OCI-LY3 (cell line): ENCODE measurements at regions not wholly inside any gene's neighbourhood (a gene's known extent, or its start where the extent isn't known, plus 50 kb on each side); places are given as distances from the start of the nearest gene placed in this dataset.

Source experiments
- H2AFZ ChIP-seq: fragments of 200-600, 300-600 bp; shearing (Covaris generic); 2 replicates; pipeline ENCODE4 v1.6.0; 2014; ENCODE audit warnings: antibody characterized with exemption, low read depth, low read length
- H3K27ac ChIP-seq: fragments of 200-600, 300-600 bp; sonication (generic); 2 replicates; pipeline ENCODE4 v1.5.1; 2014; ENCODE audit warnings: mild to moderate bottlenecking, low read length, moderate library complexity, mixed read lengths
- H3K27me3 ChIP-seq: fragments of 200-600, 300-600 bp; sonication (generic); 2 replicates; pipeline ENCODE4 v1.6.1; 2014; ENCODE audit warnings: low read depth, low read length, mixed read lengths
- H3K36me3 ChIP-seq: fragments of 200-600, 300-600 bp; sonication (generic); replicated peaks from 2 replicates; pipeline ENCODE3; 2014; ENCODE audit warnings: low read depth, low read length, mixed read lengths
- H3K4me1 ChIP-seq: fragments of 300-600, 200-600 bp; sonication (generic); 2 replicates; pipeline ENCODE4 v1.6.1; 2014; ENCODE audit warnings: low read length, mixed read lengths
- H3K4me2 ChIP-seq: fragments of 200-600, 300-600 bp; sonication (generic); 2 replicates; pipeline ENCODE4 v1.6.1; 2014; ENCODE audit warnings: low read length, mixed read lengths
- H3K4me3 ChIP-seq: fragments of 300-600, 200-600 bp; sonication (generic); 2 replicates; pipeline ENCODE4 v1.5.1; 2014; ENCODE audit warnings: antibody characterized with exemption, mild to moderate bottlenecking, low read length, moderate library complexity
- H3K79me2 ChIP-seq: fragments of 300-600, 200-600 bp; shearing (Covaris generic); 2 replicates; pipeline ENCODE4 v1.6.1; 2014; ENCODE audit warnings: mild to moderate bottlenecking, low read length, mixed read lengths
- H3K9ac ChIP-seq: fragments of 300-600, 200-600 bp; shearing (Covaris generic); 2 replicates; pipeline ENCODE4 v1.6.0; 2014; ENCODE audit warnings: mild to moderate bottlenecking, low read length, moderate library complexity
- H3K9me3 ChIP-seq: fragments of 200-600, 300-600 bp; shearing (Covaris generic); 2 replicates; pipeline ENCODE4 v1.6.1; 2014; ENCODE audit warnings: low read length, mixed read lengths; ENCODE audit not compliant: insufficient read depth
- H4K20me1 ChIP-seq: fragments of 200-600, 300-600 bp; sonication (generic); 2 replicates; pipeline ENCODE4 v1.6.1; 2016; ENCODE audit warnings: low read length, mixed read lengths; ENCODE audit not compliant: insufficient read depth
- EZH2phosphoT487 ChIP-seq: fragments of 200-600 bp; shearing (Covaris generic); IDR thresholded peaks from 2 replicates; pipeline ENCODE4 v1.6.1; 2018; ENCODE audit warnings: antibody characterized with exemption, mixed run types, low read depth
- TF ChIP-seq, protein P1 (sequence below): fragments of 200-600, 300-600 bp; sonication (generic); IDR thresholded peaks from 2 replicates; pipeline ENCODE4 v1.5.1; 2014; ENCODE audit warnings: antibody characterized with exemption, low read length, low read depth

GRCh38 chr4:116923389-116923788, 162.0 kb downstream of the TRAM1L1 start:
- no peak overlapping the region for H2AFZ ChIP-seq
- H3K36me3 ChIP-seq: no peaks in the 10 kb centered on the region
- H3K9ac ChIP-seq: no peak overlapping the region
- H4K20me1 ChIP-seq: no peaks in the 10 kb centered on the region
- TF ChIP-seq, protein P1, sequence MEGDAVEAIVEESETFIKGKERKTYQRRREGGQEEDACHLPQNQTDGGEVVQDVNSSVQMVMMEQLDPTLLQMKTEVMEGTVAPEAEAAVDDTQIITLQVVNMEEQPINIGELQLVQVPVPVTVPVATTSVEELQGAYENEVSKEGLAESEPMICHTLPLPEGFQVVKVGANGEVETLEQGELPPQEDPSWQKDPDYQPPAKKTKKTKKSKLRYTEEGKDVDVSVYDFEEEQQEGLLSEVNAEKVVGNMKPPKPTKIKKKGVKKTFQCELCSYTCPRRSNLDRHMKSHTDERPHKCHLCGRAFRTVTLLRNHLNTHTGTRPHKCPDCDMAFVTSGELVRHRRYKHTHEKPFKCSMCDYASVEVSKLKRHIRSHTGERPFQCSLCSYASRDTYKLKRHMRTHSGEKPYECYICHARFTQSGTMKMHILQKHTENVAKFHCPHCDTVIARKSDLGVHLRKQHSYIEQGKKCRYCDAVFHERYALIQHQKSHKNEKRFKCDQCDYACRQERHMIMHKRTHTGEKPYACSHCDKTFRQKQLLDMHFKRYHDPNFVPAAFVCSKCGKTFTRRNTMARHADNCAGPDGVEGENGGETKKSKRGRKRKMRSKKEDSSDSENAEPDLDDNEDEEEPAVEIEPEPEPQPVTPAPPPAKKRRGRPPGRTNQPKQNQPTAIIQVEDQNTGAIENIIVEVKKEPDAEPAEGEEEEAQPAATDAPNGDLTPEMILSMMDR: no peak
- TF ChIP-seq EZH2phosphoT487: no peak
- H3K27me3 ChIP-seq: no peaks in the 10 kb centered on the region
- no peaks in the 10 kb centered on the region for H3K9me3 ChIP-seq
- H3K4me1 ChIP-seq: no peaks in the 10 kb centered on the region
- H3K4me3 ChIP-seq: no peak overlapping the region
- no peak overlapping the region for H3K4me2 ChIP-seq
- no peaks in the 10 kb centered on the region for H3K79me2 ChIP-seq
- no peak overlapping the region for H3K27ac ChIP-seq

DNA sequence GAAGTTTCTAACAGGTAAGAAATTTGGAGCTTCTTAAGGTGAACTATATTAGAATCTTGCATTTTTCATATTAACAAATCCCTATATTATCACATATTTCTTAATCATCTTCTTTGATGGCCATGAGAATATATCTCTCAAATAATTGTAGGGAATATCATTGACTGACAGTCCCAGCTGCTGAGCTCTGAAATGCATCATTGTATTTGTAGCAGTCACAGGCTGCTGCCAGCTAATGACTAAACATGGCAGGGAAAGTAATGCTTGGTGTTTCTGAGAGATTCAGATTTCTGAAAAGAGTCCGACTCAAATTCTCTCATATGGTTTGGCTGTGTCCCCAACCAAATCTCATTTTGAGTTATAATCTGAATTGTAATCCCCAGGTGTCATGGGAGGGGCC, 171.9 kb downstream of the TRAM1L1 start:
- H3K9ac ChIP-seq: no peak overlapping the region
- H3K4me3 ChIP-seq: no peak overlapping the region
- no peaks in the 10 kb centered on the region for H3K27me3 ChIP-seq
- no peak for TF ChIP-seq EZH2phosphoT487
- TF ChIP-seq, protein P1: no peak
- no peaks in the 10 kb centered on the region for H3K36me3 ChIP-seq
- H3K4me1 ChIP-seq: no peaks in the 10 kb centered on the region
- H3K27ac ChIP-seq: no peak overlapping the region
- H3K9me3 ChIP-seq: no peaks in the 10 kb centered on the region
- no peaks in the 10 kb centered on the region for H4K20me1 ChIP-seq
- H2AFZ ChIP-seq: no peak overlapping the region
- H3K79me2 ChIP-seq: no peaks in the 10 kb centered on the region
- no peak overlapping the region for H3K4me2 ChIP-seq

- Histone ChIP-seq H3K36me3 (no peaks in the 10 kb centered on the region), H3K27me3 (no peaks in the 10 kb centered on the region), H3K27ac (no peak overlapping the region), H4K20me1 (no peaks in the 10 kb centered on the region), H3K79me2 (no peaks in the 10 kb centered on the region), H3K9ac (no peak overlapping the region), H3K4me1 (no peaks in the 10 kb centered on the region), H3K4me3 (no peak overlapping the region), H3K9me3 (no peaks in the 10 kb centered on the region), H2AFZ (no peak overlapping the region), H3K4me2 (no peak overlapping the region)
- TF ChIP-seq, protein P1: no peak
- TF ChIP-seq EZH2phosphoT487: no peak
Observed at GRCh38 chr4:116906758-116907157, 178.6 kb downstream of the TRAM1L1 start.

GRCh38 chr4:116899561-116899960, 185.8 kb downstream of the TRAM1L1 start:
- Histone ChIP-seq H3K4me1 (0 out of 2 replicates have a peak, but pooled peaks cover 2% of the 10 kb centered on the region), H3K36me3 (no peaks in the 10 kb centered on the region), H4K20me1 (no peaks in the 10 kb centered on the region), H3K9ac (no peak overlapping the region), H3K4me2 (no peak overlapping the region), H3K9me3 (no peaks in the 10 kb centered on the region), H3K4me3 (no peak overlapping the region), H3K79me2 (no peaks in the 10 kb centered on the region), H2AFZ (no peak overlapping the region), H3K27ac (no peak overlapping the region), H3K27me3 (no peaks in the 10 kb centered on the region)
- no peak for TF ChIP-seq EZH2phosphoT487
- TF ChIP-seq, protein P1: no peak
